ENCODE measurements at regions not wholly inside any gene's neighbourhood (a gene's known extent, or its start where the extent isn't known, plus 50 kb on each side); places are given as distances from the start of the nearest gene placed in this dataset.

- DNase-seq = no peak
These were observed 882.9 kb downstream of the RPA4 start for GRCh38 chrX:97766501-97767095.

GRCh38 chrX:97787311-97787710, 903.6 kb downstream of the RPA4 start:
- no peak for DNase-seq

GRCh38 chrX:97787849-97788248, 904.1 kb downstream of the RPA4 start:
- DNase-seq = no peak

GRCh38 chrX:97790850-97791249, 907.1 kb downstream of the RPA4 start:
- no peak for DNase-seq

GRCh38 chrX:97797076-97797475, 913.4 kb downstream of the RPA4 start:
- no peak for DNase-seq

GRCh38 chrX:97806238-97806637, 922.5 kb downstream of the RPA4 start:
- no peak for DNase-seq

GRCh38 chrX:97806946-97807345, 923.2 kb downstream of the RPA4 start:
- no peak for DNase-seq

- no peak for DNase-seq
These were observed 936.5 kb downstream of the RPA4 start for GRCh38 chrX:97820170-97820569.

- DNase-seq = no peak
These were observed 944.8 kb downstream of the RPA4 start for GRCh38 chrX:97828471-97828870.

GRCh38 chrX:97835969-97836368, 952.3 kb downstream of the RPA4 start:
- no peak for DNase-seq

- no peak for DNase-seq
These were observed 958.0 kb downstream of the RPA4 start for GRCh38 chrX:97841544-97842179.

GRCh38 chrX:97842468-97843199, 958.9 kb downstream of the RPA4 start:
- no peak for DNase-seq

- no peak for DNase-seq
These were observed 959.6 kb downstream of the RPA4 start for GRCh38 chrX:97843200-97843811.

- no peak for DNase-seq
These were observed 960.5 kb downstream of the RPA4 start for GRCh38 chrX:97844161-97844560.

- DNase-seq = no peak
These were observed 961.2 kb downstream of the RPA4 start for GRCh38 chrX:97844943-97845342.

- no peak for DNase-seq
These were observed 961.7 kb downstream of the RPA4 start for GRCh38 chrX:97845451-97845850.

- DNase-seq = no peak
These were observed 962.5 kb downstream of the RPA4 start for GRCh38 chrX:97846228-97846627.

- no peak for DNase-seq
These were observed 963.1 kb downstream of the RPA4 start for GRCh38 chrX:97846718-97847237.

- DNase-seq = no peak
These were observed 964.4 kb downstream of the RPA4 start for GRCh38 chrX:97847885-97848679.

GRCh38 chrX:97849951-97850350, 966.2 kb downstream of the RPA4 start:
- DNase-seq = no peak

- DNase-seq = no peak
These were observed 967.2 kb downstream of the RPA4 start for GRCh38 chrX:97850911-97851310.

GRCh38 chrX:97854086-97854485, 970.4 kb downstream of the RPA4 start:
- DNase-seq = no peak

GRCh38 chrX:97858592-97858991, 974.9 kb downstream of the RPA4 start:
- DNase-seq = no peak
